ENCODE measurements at regions not wholly inside any gene's neighbourhood (a gene's known extent, or its start where the extent isn't known, plus 50 kb on each side); places are given as distances from the start of the nearest gene placed in this dataset.

DNA sequence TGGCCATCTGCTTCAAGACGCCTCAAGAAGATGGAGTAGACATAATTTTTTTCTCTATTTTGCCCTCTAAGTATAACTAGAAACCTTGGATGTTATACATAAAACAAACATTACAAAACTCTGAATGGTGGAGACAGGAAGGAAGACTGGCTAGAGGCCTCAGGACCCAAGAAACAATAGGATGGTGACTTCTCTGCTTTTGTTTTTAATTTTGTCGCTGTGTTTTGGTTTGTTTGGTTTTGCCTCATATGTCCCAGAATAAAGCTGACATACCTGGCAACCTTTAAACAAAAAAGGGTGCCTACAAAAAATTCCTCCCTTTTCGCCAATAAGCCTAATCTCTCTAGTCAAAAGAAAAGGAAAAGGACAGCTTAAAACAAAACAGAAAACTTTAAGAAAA, 109.1 kb downstream of the PPP4R3C start:
- Histone ChIP-seq H3K4me3 (no peak overlapping the region), H3K4me1 (no peaks in the 10 kb centered on the region), H3K27me3 (no peaks in the 10 kb centered on the region), H3K36me3 (no peaks in the 10 kb centered on the region), H3K9me3 (no peaks in the 10 kb centered on the region), H3K27ac (no peak overlapping the region)
- TF ChIP-seq POLR2AphosphoS5 (IDR thresholded peaks at IDR 0.05; ENCODE audit: insufficient read depth in 1 of 2, low read depth in 1 of 2) (no peak), POLR2A (IDR thresholded peaks at IDR 0.05) (no peak)
- TF ChIP-seq, protein P1, sequence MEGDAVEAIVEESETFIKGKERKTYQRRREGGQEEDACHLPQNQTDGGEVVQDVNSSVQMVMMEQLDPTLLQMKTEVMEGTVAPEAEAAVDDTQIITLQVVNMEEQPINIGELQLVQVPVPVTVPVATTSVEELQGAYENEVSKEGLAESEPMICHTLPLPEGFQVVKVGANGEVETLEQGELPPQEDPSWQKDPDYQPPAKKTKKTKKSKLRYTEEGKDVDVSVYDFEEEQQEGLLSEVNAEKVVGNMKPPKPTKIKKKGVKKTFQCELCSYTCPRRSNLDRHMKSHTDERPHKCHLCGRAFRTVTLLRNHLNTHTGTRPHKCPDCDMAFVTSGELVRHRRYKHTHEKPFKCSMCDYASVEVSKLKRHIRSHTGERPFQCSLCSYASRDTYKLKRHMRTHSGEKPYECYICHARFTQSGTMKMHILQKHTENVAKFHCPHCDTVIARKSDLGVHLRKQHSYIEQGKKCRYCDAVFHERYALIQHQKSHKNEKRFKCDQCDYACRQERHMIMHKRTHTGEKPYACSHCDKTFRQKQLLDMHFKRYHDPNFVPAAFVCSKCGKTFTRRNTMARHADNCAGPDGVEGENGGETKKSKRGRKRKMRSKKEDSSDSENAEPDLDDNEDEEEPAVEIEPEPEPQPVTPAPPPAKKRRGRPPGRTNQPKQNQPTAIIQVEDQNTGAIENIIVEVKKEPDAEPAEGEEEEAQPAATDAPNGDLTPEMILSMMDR (IDR thresholded peaks at IDR 0.05) = no peak
- no peak for DNase-seq (ENCODE audit: extremely low spot score in 2 of 2)
- intact Hi-C loops (cut with DNase I) = no loop called here

DNA sequence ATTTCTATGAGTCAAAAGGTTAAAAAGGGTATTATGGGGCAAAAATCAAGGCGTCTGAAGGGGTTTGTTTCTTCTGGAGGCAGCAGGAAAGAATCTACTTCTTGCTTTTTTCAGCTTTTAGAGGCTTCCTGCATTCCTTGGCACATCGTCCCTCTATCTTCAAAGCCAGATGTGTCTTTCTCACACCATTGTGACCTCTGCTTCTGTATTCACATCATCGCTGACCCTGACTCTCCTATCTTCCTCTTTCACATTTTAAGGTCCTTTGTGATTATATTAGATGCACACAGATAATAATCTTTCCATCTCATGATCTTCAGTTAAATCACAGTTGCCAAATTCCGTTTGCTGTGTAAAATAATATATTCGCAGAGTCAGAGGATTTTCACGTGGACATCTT, 112.7 kb downstream of the PPP4R3C start:
- no peak overlapping the region for H3K27ac ChIP-seq
- H3K4me3 ChIP-seq = no peak overlapping the region
- no peaks in the 10 kb centered on the region for H3K36me3 ChIP-seq
- no peaks in the 10 kb centered on the region for H3K9me3 ChIP-seq
- TF ChIP-seq, protein P1 (IDR thresholded peaks at IDR 0.05) = no peak
- TF ChIP-seq POLR2AphosphoS5 (IDR thresholded peaks at IDR 0.05; ENCODE audit: insufficient read depth in 1 of 2, low read depth in 1 of 2) (no peak), POLR2A (IDR thresholded peaks at IDR 0.05) (no peak)
- no peak for DNase-seq (ENCODE audit: extremely low spot score in 2 of 2)
- intact Hi-C loops (cut with DNase I) = no loop called here
- H3K4me1 ChIP-seq = no peaks in the 10 kb centered on the region
- H3K27me3 ChIP-seq = no peaks in the 10 kb centered on the region

DNA sequence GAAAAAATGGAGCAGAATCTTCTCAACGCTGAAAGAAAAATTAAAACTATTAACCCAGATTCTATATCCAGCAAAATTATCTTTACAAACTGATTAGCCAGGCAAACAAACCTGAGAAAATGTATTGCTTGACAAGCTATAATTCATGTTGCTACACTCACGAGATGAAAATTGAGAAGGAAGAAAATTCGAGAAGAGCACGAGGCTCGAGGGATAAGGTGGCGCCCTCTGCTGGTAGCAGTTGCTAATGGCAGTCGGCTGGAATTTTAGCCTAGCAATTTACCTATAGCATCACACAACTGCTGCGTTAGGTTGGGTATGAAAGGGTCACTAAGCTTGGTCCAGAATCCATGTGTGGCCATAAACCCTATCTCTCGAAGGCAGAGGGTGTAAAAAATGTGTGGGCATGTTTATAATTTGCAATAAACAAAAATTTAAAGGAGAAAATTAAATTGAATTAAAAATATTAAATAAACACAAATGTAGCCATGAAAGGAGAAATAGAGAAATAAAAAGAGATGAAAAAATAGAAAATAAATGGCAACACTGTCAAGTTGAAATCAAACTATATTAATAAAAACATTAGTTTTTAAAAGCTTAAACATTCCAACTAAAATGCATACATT, 126.6 kb downstream of the PPP4R3C start:
- intact Hi-C loops (cut with DNase I) = no loop called here
- H3K4me1 ChIP-seq = no peaks in the 10 kb centered on the region
- no peak overlapping the region for H3K4me3 ChIP-seq
- no peaks in the 10 kb centered on the region for H3K9me3 ChIP-seq
- TF ChIP-seq POLR2AphosphoS5 (IDR thresholded peaks at IDR 0.05; ENCODE audit: insufficient read depth in 1 of 2, low read depth in 1 of 2) = no peak
- TF ChIP-seq, protein P1 (IDR thresholded peaks at IDR 0.05) = no peak
- TF ChIP-seq POLR2A (IDR thresholded peaks at IDR 0.05) = no peak
- H3K27me3 ChIP-seq = no peaks in the 10 kb centered on the region
- H3K27ac ChIP-seq = no peak overlapping the region
- no peaks in the 10 kb centered on the region for H3K36me3 ChIP-seq
- DNase-seq (ENCODE audit: extremely low spot score in 2 of 2) = no peak

DNA sequence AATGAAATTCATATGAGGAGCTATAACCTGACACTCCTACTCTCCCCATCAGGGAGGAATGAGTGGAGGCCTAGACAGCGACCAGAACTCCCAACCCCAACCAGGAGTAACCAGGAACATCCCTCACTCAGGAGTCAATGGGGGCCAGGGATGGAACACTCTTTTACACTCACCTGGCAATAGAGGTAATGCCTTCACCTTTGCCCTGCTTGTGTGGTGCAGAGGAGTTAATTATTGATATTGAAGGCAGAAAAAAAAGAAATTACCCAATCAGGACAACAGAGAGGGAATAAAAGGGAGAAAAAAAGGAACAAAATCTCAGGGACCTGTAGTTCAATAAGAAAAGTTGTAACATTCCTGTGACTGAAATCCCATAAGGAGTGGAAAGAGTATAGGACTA, 141.5 kb downstream of the PPP4R3C start:
- no peak for DNase-seq (ENCODE audit: extremely low spot score in 2 of 2)
- no peaks in the 10 kb centered on the region for H3K9me3 ChIP-seq
- intact Hi-C loops (cut with DNase I) = no loop called here
- H3K4me1 ChIP-seq = no peaks in the 10 kb centered on the region
- H3K36me3 ChIP-seq = no peaks in the 10 kb centered on the region
- no peak overlapping the region for H3K4me3 ChIP-seq
- TF ChIP-seq POLR2A (IDR thresholded peaks at IDR 0.05) (no peak), POLR2AphosphoS5 (IDR thresholded peaks at IDR 0.05; ENCODE audit: insufficient read depth in 1 of 2, low read depth in 1 of 2) (no peak)
- TF ChIP-seq, protein P1 (IDR thresholded peaks at IDR 0.05) = no peak
- no peaks in the 10 kb centered on the region for H3K27me3 ChIP-seq
- H3K27ac ChIP-seq = no peak overlapping the region

DNA sequence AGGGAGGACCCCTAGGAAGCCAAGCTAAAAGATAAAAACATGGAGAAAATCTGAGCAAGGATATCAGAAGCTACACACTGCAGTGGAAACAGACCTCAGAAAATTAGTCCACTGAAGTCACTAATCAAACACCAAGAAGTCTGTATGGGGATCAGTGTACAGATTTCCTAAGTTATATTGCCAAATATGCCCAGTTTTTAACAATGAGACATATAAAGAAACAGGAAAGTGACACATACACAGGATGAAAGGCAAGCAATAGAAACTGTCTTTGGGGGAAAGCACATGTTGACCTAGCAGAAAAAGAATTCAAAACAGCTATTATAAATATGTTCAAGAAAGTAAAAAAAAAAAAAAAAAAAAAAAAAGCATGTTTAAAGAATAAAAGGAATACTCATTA, 153.7 kb downstream of the PPP4R3C start:
- intact Hi-C loops (cut with DNase I) = no loop called here

More for the DNA sequence above, 153.7 kb downstream of the PPP4R3C start:
- Histone ChIP-seq H3K4me1 (no peaks in the 10 kb centered on the region), H3K27me3 (no peaks in the 10 kb centered on the region), H3K36me3 (no peaks in the 10 kb centered on the region), H3K4me3 (no peak overlapping the region), H3K27ac (no peak overlapping the region), H3K9me3 (no peaks in the 10 kb centered on the region)
- DNase-seq (ENCODE audit: extremely low spot score in 2 of 2) = no peak
- no peak for TF ChIP-seq POLR2AphosphoS5 (IDR thresholded peaks at IDR 0.05; ENCODE audit: insufficient read depth in 1 of 2, low read depth in 1 of 2)
- no peak for TF ChIP-seq POLR2A (IDR thresholded peaks at IDR 0.05)
- TF ChIP-seq, protein P1 (IDR thresholded peaks at IDR 0.05) = no peak

Measured in vagina (tissue), 2 donors.